Activated T-cell treated with anti-CD3 and anti-CD28 coated beads, Interleukin-2, amount 50 U/mL, for 24 hours (primary cell): ENCODE measurements at regions not wholly inside any gene's neighbourhood (a gene's known extent, or its start where the extent isn't known, plus 50 kb on each side); places are given as distances from the start of the nearest gene placed in this dataset.

Experiments
- DNase-seq: peaks from one replicate; pipeline ENCODE4 v3.0.0-alpha.2; 2020
- H3K27ac Mint-ChIP-seq: 2 replicates; pipeline ENCODE4 v1.8.0; 2020; ENCODE audit warnings: mild to moderate bottlenecking, mixed read lengths
- H3K27me3 Mint-ChIP-seq: 2 replicates; pipeline ENCODE4 v1.8.0; 2020; ENCODE audit warnings: mixed read lengths
- H3K36me3 Mint-ChIP-seq: 2 replicates; pipeline ENCODE4 v1.8.0; 2020; ENCODE audit warnings: low read depth, mixed read lengths
- H3K4me1 Mint-ChIP-seq: 2 replicates; pipeline ENCODE4 v1.8.0; 2020; ENCODE audit warnings: low read depth, mixed read lengths
- H3K4me3 Mint-ChIP-seq: 2 replicates; pipeline ENCODE4 v1.8.0; 2020; ENCODE audit warnings: mild to moderate bottlenecking, moderate library complexity, mixed read lengths
- H3K9me3 Mint-ChIP-seq: 2 replicates; pipeline ENCODE4 v1.8.0; 2020; ENCODE audit warnings: mixed read lengths

- H3K27me3 Mint-ChIP-seq: peaks cover 26% of the 10 kb centered on the region
- H3K27ac Mint-ChIP-seq: no peak overlapping the region
- no peak overlapping the region for H3K4me3 Mint-ChIP-seq
- no peaks in the 10 kb centered on the region for H3K9me3 Mint-ChIP-seq
- no peaks in the 10 kb centered on the region for H3K4me1 Mint-ChIP-seq
- H3K36me3 Mint-ChIP-seq: no peaks in the 10 kb centered on the region
- no peak for DNase-seq
Observed at GRCh38 chr20:63132131-63132714, 83.7 kb downstream of the YTHDF1 start.

- no peak for DNase-seq
- no peak overlapping the region for H3K27ac Mint-ChIP-seq
- no peak overlapping the region for H3K4me3 Mint-ChIP-seq
Observed at GRCh38 chr20:63130658-63131577, 85.0 kb downstream of the YTHDF1 start.

GRCh38 chr20:63129991-63130657, 85.8 kb downstream of the YTHDF1 start:
- Mint-ChIP-seq H3K27ac (no peak overlapping the region), H3K4me3 (no peak overlapping the region), H3K4me1 (no peaks in the 10 kb centered on the region), H3K36me3 (no peaks in the 10 kb centered on the region), H3K9me3 (no peaks in the 10 kb centered on the region), H3K27me3 (peaks cover 34% of the 10 kb centered on the region)
- no peak for DNase-seq

More at GRCh38 chr20:63130658-63131577, 85.0 kb downstream of the YTHDF1 start:
- no peaks in the 10 kb centered on the region for H3K36me3 Mint-ChIP-seq
- H3K27me3 Mint-ChIP-seq: peaks cover 29% of the 10 kb centered on the region
- H3K9me3 Mint-ChIP-seq: no peaks in the 10 kb centered on the region
- H3K4me1 Mint-ChIP-seq: no peaks in the 10 kb centered on the region

- no peaks in the 10 kb centered on the region for H3K36me3 Mint-ChIP-seq
- no peaks in the 10 kb centered on the region for H3K9me3 Mint-ChIP-seq
- no peak overlapping the region for H3K27ac Mint-ChIP-seq
- H3K4me3 Mint-ChIP-seq: no peak overlapping the region
- no peak for DNase-seq
- peaks cover 34% of the 10 kb centered on the region for H3K27me3 Mint-ChIP-seq
- no peaks in the 10 kb centered on the region for H3K4me1 Mint-ChIP-seq
Observed at GRCh38 chr20:63129376-63129965, 86.5 kb downstream of the YTHDF1 start.

GRCh38 chr20:63128956-63129355, 87.0 kb downstream of the YTHDF1 start:
- Mint-ChIP-seq H3K4me3 (no peak overlapping the region), H3K27ac (no peak overlapping the region), H3K4me1 (no peaks in the 10 kb centered on the region), H3K36me3 (no peaks in the 10 kb centered on the region), H3K9me3 (no peaks in the 10 kb centered on the region), H3K27me3 (peaks cover 34% of the 10 kb centered on the region)
- no peak for DNase-seq

GRCh38 chr20:63128367-63128766, 87.6 kb downstream of the YTHDF1 start:
- Mint-ChIP-seq H3K27ac (no peak overlapping the region), H3K36me3 (no peaks in the 10 kb centered on the region), H3K27me3 (peaks cover 34% of the 10 kb centered on the region), H3K4me1 (no peaks in the 10 kb centered on the region), H3K9me3 (no peaks in the 10 kb centered on the region), H3K4me3 (no peak overlapping the region)
- DNase-seq: no peak

- Mint-ChIP-seq H3K36me3 (no peaks in the 10 kb centered on the region), H3K27ac (no peak overlapping the region), H3K9me3 (no peaks in the 10 kb centered on the region), H3K4me1 (no peaks in the 10 kb centered on the region), H3K4me3 (no peak overlapping the region), H3K27me3 (peaks cover 34% of the 10 kb centered on the region)
- DNase-seq: no peak
Observed at GRCh38 chr20:63127700-63128364, 88.1 kb downstream of the YTHDF1 start.

GRCh38 chr20:63126876-63127699, 88.8 kb downstream of the YTHDF1 start:
- Mint-ChIP-seq H3K9me3 (no peaks in the 10 kb centered on the region), H3K4me3 (no peak overlapping the region), H3K4me1 (no peaks in the 10 kb centered on the region), H3K27ac (no peak overlapping the region), H3K36me3 (no peaks in the 10 kb centered on the region), H3K27me3 (peaks cover 31% of the 10 kb centered on the region)
- DNase-seq: no peak

GRCh38 chr20:63125838-63126601, 89.9 kb downstream of the YTHDF1 start:
- H3K27ac Mint-ChIP-seq: no peak overlapping the region
- H3K27me3 Mint-ChIP-seq: peaks cover 27% of the 10 kb centered on the region
- no peaks in the 10 kb centered on the region for H3K4me1 Mint-ChIP-seq
- no peaks in the 10 kb centered on the region for H3K9me3 Mint-ChIP-seq
- DNase-seq: no peak
- H3K4me3 Mint-ChIP-seq: no peak overlapping the region
- no peaks in the 10 kb centered on the region for H3K36me3 Mint-ChIP-seq

- H3K27me3 Mint-ChIP-seq: peaks cover 26% of the 10 kb centered on the region
- H3K9me3 Mint-ChIP-seq: no peaks in the 10 kb centered on the region
- H3K36me3 Mint-ChIP-seq: no peaks in the 10 kb centered on the region
- DNase-seq: no peak
- no peak overlapping the region for H3K27ac Mint-ChIP-seq
- no peak overlapping the region for H3K4me3 Mint-ChIP-seq
- no peaks in the 10 kb centered on the region for H3K4me1 Mint-ChIP-seq
Observed at GRCh38 chr20:63125581-63125837, 90.4 kb downstream of the YTHDF1 start.

- Mint-ChIP-seq H3K4me3 (no peak overlapping the region), H3K27me3 (peaks cover 22% of the 10 kb centered on the region), H3K4me1 (no peaks in the 10 kb centered on the region), H3K36me3 (no peaks in the 10 kb centered on the region), H3K27ac (no peak overlapping the region), H3K9me3 (no peaks in the 10 kb centered on the region)
- no peak for DNase-seq
Observed at GRCh38 chr20:63124782-63125580, 91.0 kb downstream of the YTHDF1 start.

GRCh38 chr20:63124092-63124781, 91.7 kb downstream of the YTHDF1 start:
- Mint-ChIP-seq H3K27me3 (peaks cover 15% of the 10 kb centered on the region), H3K4me3 (no peak overlapping the region), H3K4me1 (no peaks in the 10 kb centered on the region), H3K27ac (no peak overlapping the region), H3K9me3 (no peaks in the 10 kb centered on the region), H3K36me3 (no peaks in the 10 kb centered on the region)
- no peak for DNase-seq
